ENCODE measurements at regions not wholly inside any gene's neighbourhood (a gene's known extent, or its start where the extent isn't known, plus 50 kb on each side); places are given as distances from the start of the nearest gene placed in this dataset.

GRCh38 chr15:85886309-85886811 is 91.6 kb upstream of the KLHL25 start:
- Mint-ChIP-seq H3K4me3 (ENCODE audit: unreplicated experiment) (no peak overlapping the region), H3K36me3 (ENCODE audit: insufficient read depth, unreplicated experiment) (no peaks in the 10 kb centered on the region), H3K27me3 (ENCODE audit: insufficient read depth, unreplicated experiment) (peaks cover 54% of the 10 kb centered on the region), H3K9me3 (ENCODE audit: unreplicated experiment) (no peaks in the 10 kb centered on the region), H3K4me1 (ENCODE audit: insufficient read depth, unreplicated experiment) (no peaks in the 10 kb centered on the region), H3K27ac (ENCODE audit: low read depth, unreplicated experiment) (no peak overlapping the region)
- ChIA-PET POLR2A (no interaction called here), CTCF (no interaction called here)
- intact Hi-C loops (cut with micrococcal nuclease) = no loop called here
- no TSS peak for BruUV-seq (replicated peaks)
- DNase-seq (ENCODE audit: unreplicated experiment) = no peak
- TF ChIP-seq CTCF (IDR thresholded peaks at IDR 0.05; ENCODE audit: unreplicated experiment) = no peak

- no peaks in the 10 kb centered on the region for H3K36me3 Mint-ChIP-seq (ENCODE audit: insufficient read depth, unreplicated experiment)
- no peaks in the 10 kb centered on the region for H3K4me1 Mint-ChIP-seq (ENCODE audit: insufficient read depth, unreplicated experiment)
- ChIA-PET CTCF (no interaction called here), POLR2A (no interaction called here)
- TF ChIP-seq CTCF (IDR thresholded peaks at IDR 0.05; ENCODE audit: unreplicated experiment) = no peak
- intact Hi-C loops (cut with micrococcal nuclease) = no loop called here
- H3K27me3 Mint-ChIP-seq (ENCODE audit: insufficient read depth, unreplicated experiment) = peaks cover 68% of the 10 kb centered on the region
- no peak overlapping the region for H3K27ac Mint-ChIP-seq (ENCODE audit: low read depth, unreplicated experiment)
- H3K4me3 Mint-ChIP-seq (ENCODE audit: unreplicated experiment) = no peak overlapping the region
- no TSS peak for BruUV-seq (replicated peaks)
- no peak for DNase-seq (ENCODE audit: unreplicated experiment)
- no peaks in the 10 kb centered on the region for H3K9me3 Mint-ChIP-seq (ENCODE audit: unreplicated experiment)
Measured at GRCh38 chr15:85889956-85890619, 95.4 kb upstream of the KLHL25 start.

DNA sequence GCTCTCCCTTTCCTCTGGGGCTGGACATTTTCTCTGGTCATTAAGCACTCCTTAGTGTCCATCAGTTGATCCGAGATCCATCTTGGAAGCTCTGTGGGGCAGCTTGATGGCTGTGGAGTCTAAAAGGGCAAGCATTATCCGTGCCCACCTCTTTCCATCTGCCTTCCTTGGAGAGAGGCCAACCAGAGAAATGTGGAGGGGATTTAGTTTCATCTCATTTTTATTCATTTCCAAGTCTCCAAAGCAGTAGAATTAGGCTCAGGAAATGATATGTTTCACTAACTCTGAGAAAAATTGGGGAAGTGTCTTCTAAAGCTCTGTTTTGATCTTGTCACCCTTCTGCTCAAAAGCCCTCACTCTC is 95.9 kb upstream of the KLHL25 start:
- H3K4me1 Mint-ChIP-seq (ENCODE audit: insufficient read depth, unreplicated experiment) = no peaks in the 10 kb centered on the region
- H3K4me3 Mint-ChIP-seq (ENCODE audit: unreplicated experiment) = no peak overlapping the region
- no TSS peak for BruUV-seq (replicated peaks)
- no peaks in the 10 kb centered on the region for H3K36me3 Mint-ChIP-seq (ENCODE audit: insufficient read depth, unreplicated experiment)
- peaks cover 68% of the 10 kb centered on the region for H3K27me3 Mint-ChIP-seq (ENCODE audit: insufficient read depth, unreplicated experiment)
- no peak for DNase-seq (ENCODE audit: unreplicated experiment)
- no peak overlapping the region for H3K27ac Mint-ChIP-seq (ENCODE audit: low read depth, unreplicated experiment)
- ChIA-PET CTCF (interaction anchor here (0.6 kb wide), 1 partner anchor 365 kb away, joined by 3 read pairs; no protein-coding TSS in a partner anchor), POLR2A (no interaction called here)
- intact Hi-C loops (cut with micrococcal nuclease) = no loop called here
- TF ChIP-seq CTCF (IDR thresholded peaks at IDR 0.05; ENCODE audit: unreplicated experiment) = no peak
- H3K9me3 Mint-ChIP-seq (ENCODE audit: unreplicated experiment) = no peaks in the 10 kb centered on the region

GRCh38 chr15:85891470-85891869 is 96.7 kb upstream of the KLHL25 start:
- Mint-ChIP-seq H3K36me3 (ENCODE audit: insufficient read depth, unreplicated experiment) (no peaks in the 10 kb centered on the region), H3K4me3 (ENCODE audit: unreplicated experiment) (no peak overlapping the region), H3K27me3 (ENCODE audit: insufficient read depth, unreplicated experiment) (peaks cover 76% of the 10 kb centered on the region), H3K4me1 (ENCODE audit: insufficient read depth, unreplicated experiment) (no peaks in the 10 kb centered on the region), H3K9me3 (ENCODE audit: unreplicated experiment) (peaks cover 4% of the 10 kb centered on the region), H3K27ac (ENCODE audit: low read depth, unreplicated experiment) (no peak overlapping the region)
- TF ChIP-seq CTCF (IDR thresholded peaks at IDR 0.05; ENCODE audit: unreplicated experiment) = no peak
- no TSS peak for BruUV-seq (replicated peaks)
- no peak for DNase-seq (ENCODE audit: unreplicated experiment)
- ChIA-PET CTCF (no interaction called here), POLR2A (no interaction called here)
- intact Hi-C loops (cut with micrococcal nuclease) = no loop called here

Measured in MCF 10A (cell line).